HCT116 (cell line): ENCODE measurements at regions not wholly inside any gene's neighbourhood (a gene's known extent, or its start where the extent isn't known, plus 50 kb on each side); places are given as distances from the start of the nearest gene placed in this dataset.
A peak's percentile ranks its signal among the peaks of the same experiment; 100 is the strongest.

Source experiments
- ATAC-seq: fragments of 200-7000 bp; cut with Tn5 transposase; 2 replicates; pipeline ENCODE4 v1.9.1; 2020; ENCODE audit warnings: mild to moderate bottlenecking, moderate library complexity
- BruUV-seq: library from RNA; stranded (reverse); fragments of 400-500 nt; replicated peaks from 2 replicates; lab custom pipeline; 2021; lab: Mats Ljungman, UMichigan
- CTCF ChIA-PET: fragments of 300-600 bp; sonication (Branson Sonifier 250); formaldehyde crosslinking; loops from one replicate; lab custom pipeline; 2021; ENCODE audit warnings: antibody characterized with exemption; lab: Charles Lee
- POLR2A ChIA-PET: fragments of 300-600, 350-600 bp; sonication (Branson Sonifier 250); formaldehyde crosslinking; loops from one replicate; lab custom pipeline; 2021; ENCODE audit warnings: antibody characterized with exemption; lab: Charles Lee
- RAD21 ChIA-PET, 2 experiments: fragments of 300-600 bp; sonication (Branson Sonifier 250); formaldehyde crosslinking; loops; one replicate each; lab custom pipeline; 2023; ENCODE audit warnings: low total read pairs in 2 of 2; ENCODE audit not compliant: uncharacterized antibody in 2 of 2, unreplicated experiment in 2 of 2, low non-redundant PET in 1 of 2; lab: Charles Lee
- DNase-seq: peaks from one replicate; pipeline ENCODE4 v3.0.0-alpha.2; 2010; ENCODE audit warnings: low read depth, low spot score
- H2AFZ ChIP-seq: fragments of 200-600 bp; shearing (Covaris generic), sonication (generic); 2 replicates; pipeline ENCODE4 v1.6.1; 2017; ENCODE audit warnings: low read depth, mixed run types, mixed read lengths, antibody characterized with exemption, low read length; ENCODE audit not compliant: poor library complexity, severe bottlenecking
- H3K27ac ChIP-seq: 2 replicates; pipeline ENCODE4 v1.5.1; 2012; ENCODE audit warnings: low read depth, low read length
- H3K27me3 ChIP-seq: fragments of 200-600 bp; sonication (generic); 2 replicates; pipeline ENCODE4 v1.6.1; 2016; ENCODE audit warnings: mixed run types, low read length, mixed read lengths; ENCODE audit not compliant: insufficient read depth
- H3K36me3 ChIP-seq, 2 experiments: fragments of 200-500 bp in 1 of 2; fragments of 200-600 bp in 1 of 2; sonication (Bioruptor generic) in 1 of 2; sonication (generic) in 1 of 2; 2 replicates each; pipeline versions ENCODE4 v1.5.1 to v1.6.1; 2014 to 2016; ENCODE audit warnings: low read length in 2 of 2, inconsistent platforms in 1 of 2, mixed read lengths in 1 of 2, mixed run types in 1 of 2; ENCODE audit not compliant: insufficient read depth in 2 of 2, control insufficient read depth in 1 of 2
- H3K4me1 ChIP-seq, 2 experiments: fragments of 200-600 bp in 1 of 2; sonication (generic) in 1 of 2; 2 replicates each; pipeline versions ENCODE4 v1.5.1 to v1.6.1; 2012 to 2017; ENCODE audit warnings: low read length in 2 of 2, inconsistent platforms in 1 of 2, mild to moderate bottlenecking in 1 of 2, mixed read lengths in 1 of 2, mixed run types in 1 of 2, moderate library complexity in 1 of 2; ENCODE audit not compliant: insufficient read depth in 2 of 2, control insufficient read depth in 1 of 2
- H3K4me2 ChIP-seq: fragments of 200-600 bp; sonication (generic); 2 replicates; pipeline ENCODE4 v1.6.1; 2017; ENCODE audit warnings: mixed run types, low read length, mixed read lengths
- H3K4me3 ChIP-seq, 2 experiments: fragments of 200-600 bp in 1 of 2; sonication (generic) in 1 of 2; replicated peaks in 1 of 2; 2 replicates each; pipeline ENCODE4 v1.5.1; 2011 to 2016; ENCODE audit warnings: low read length in 2 of 2, control low read depth in 1 of 2, low read depth in 1 of 2, mild to moderate bottlenecking in 1 of 2, mixed read lengths in 1 of 2, mixed run types in 1 of 2
- H3K79me2 ChIP-seq: fragments of 200-600 bp; sonication (generic); 2 replicates; pipeline ENCODE4 v1.6.1; 2017; ENCODE audit warnings: mild to moderate bottlenecking, mixed run types, low read length, moderate library complexity, mixed read lengths; ENCODE audit not compliant: insufficient read depth
- H3K9ac ChIP-seq: fragments of 200-600 bp; sonication (generic); 2 replicates; pipeline ENCODE4 v1.6.1; 2016; ENCODE audit warnings: low read length, mixed read lengths
- H3K9me2 ChIP-seq: fragments of 200-600 bp; sonication (generic), shearing (Covaris generic); 2 replicates; pipeline ENCODE4 v1.6.1; 2017; ENCODE audit warnings: mixed run types, mild to moderate bottlenecking, moderate library complexity; ENCODE audit not compliant: insufficient read depth
- H3K9me3 ChIP-seq, 2 experiments: fragments of 200-500 bp in 1 of 2; fragments of 200-600 bp in 1 of 2; sonication (Bioruptor generic) in 1 of 2; sonication (generic) in 1 of 2; 2 replicates each; pipeline ENCODE4 v1.6.1; 2014 to 2017; ENCODE audit warnings: low read length in 2 of 2, mixed read lengths in 2 of 2, inconsistent platforms in 1 of 2, low read depth in 1 of 2, mild to moderate bottlenecking in 1 of 2, mixed run types in 1 of 2, moderate library complexity in 1 of 2; ENCODE audit not compliant: control insufficient read depth in 1 of 2, insufficient read depth in 1 of 2
- H4K20me1 ChIP-seq: fragments of 200-600 bp; sonication (generic), shearing (Covaris generic); 2 replicates; pipeline ENCODE4 v1.6.1; 2017; ENCODE audit warnings: mixed run types, mild to moderate bottlenecking, moderate library complexity; ENCODE audit not compliant: insufficient read depth
- ATF3 ChIP-seq: IDR thresholded peaks from 2 replicates; pipeline ENCODE4 v1.6.1; 2012
- CBX3 ChIP-seq: IDR thresholded peaks from 2 replicates; pipeline ENCODE4 v1.6.1; 2012; ENCODE audit warnings: low read depth
- CTCF ChIP-seq, 3 experiments: fragments of 200-600 bp in 1 of 3; sonication (generic) in 1 of 3; IDR thresholded peaks in 2 of 3; conservative IDR thresholded peaks in 1 of 3; 2 replicates each; pipeline ENCODE4 v1.5.1; 2012 to 2017; ENCODE audit warnings: low read depth in 2 of 3, low read length in 2 of 3, antibody characterized with exemption in 1 of 3, borderline replicate concordance in 1 of 3, control low read depth in 1 of 3, mild to moderate bottlenecking in 1 of 3, mixed read lengths in 1 of 3, mixed run types in 1 of 3, moderate library complexity in 1 of 3; ENCODE audit not compliant: insufficient read depth in 1 of 3
- EGR1 ChIP-seq: IDR thresholded peaks from 2 replicates; pipeline ENCODE4 v1.6.1; 2012; ENCODE audit warnings: low read depth
- EZH2 ChIP-seq: fragments of 200-600 bp; sonication (generic); IDR thresholded peaks from 2 replicates; pipeline ENCODE4 v1.6.1; 2017; ENCODE audit warnings: antibody characterized with exemption, mixed run types
- EZH2phosphoT487 ChIP-seq: fragments of 200-600 bp; IDR thresholded peaks from 2 replicates; pipeline ENCODE4 v1.6.1; 2018; ENCODE audit warnings: antibody characterized with exemption, borderline replicate concordance
- JUND ChIP-seq: IDR thresholded peaks from 2 replicates; pipeline ENCODE4 v1.6.1; 2012
- POLR2A ChIP-seq: IDR thresholded peaks from 2 replicates; pipeline ENCODE4 v1.7.0; 2011; ENCODE audit warnings: borderline replicate concordance; ENCODE audit not compliant: insufficient read depth, insufficient read length; ENCODE audit errors: extremely low read depth
- POLR2AphosphoS5 ChIP-seq: IDR thresholded peaks from 2 replicates; pipeline ENCODE4 v1.6.1; 2011; ENCODE audit warnings: mild to moderate bottlenecking, low read depth, low read length, moderate library complexity
- RAD21 ChIP-seq: IDR thresholded peaks from 2 replicates; pipeline ENCODE4 v1.6.1; 2012; ENCODE audit warnings: low read depth, mild to moderate bottlenecking
- SIN3A ChIP-seq: IDR thresholded peaks from 2 replicates; pipeline ENCODE4 v1.6.1; 2012; ENCODE audit warnings: low read depth
- YY1 ChIP-seq: IDR thresholded peaks from 2 replicates; pipeline ENCODE4 v1.6.1; 2011; ENCODE audit warnings: low read length, low read depth, moderate library complexity, mild to moderate bottlenecking; ENCODE audit not compliant: insufficient replicate concordance; ENCODE audit errors: extremely low read depth
- ZBTB33 ChIP-seq: IDR thresholded peaks from 2 replicates; pipeline ENCODE4 v1.6.1; 2011; ENCODE audit warnings: mild to moderate bottlenecking, low read length, moderate library complexity; ENCODE audit not compliant: insufficient replicate concordance; ENCODE audit errors: extremely low read depth
- ZNF274 ChIP-seq: fragments of 200-500 bp; sonication (Bioruptor generic); IDR thresholded peaks from 2 replicates; pipeline ENCODE4 v1.6.1; 2014; ENCODE audit warnings: mild to moderate bottlenecking, low read depth, low read length, inconsistent platforms
- intact Hi-C: fragments of 100-400 bp; cut with micrococcal nuclease; formaldehyde crosslinking; loops from 2 replicates; pipeline ENCODE4 v1.10.0; 2022

- H3K27ac ChIP-seq, result no peak overlapping the region
Observed at GRCh38 chr2:136381245-136381644, 263.3 kb upstream of the CXCR4 start.

GRCh38 chr2:136378712-136379595, 261.0 kb upstream of the CXCR4 start:
- ChIA-PET CTCF (interaction anchor here (3.3 to 4.0 kb wide), 2 partner anchors 462 to 465 kb away, joined by 12 to 20 read pairs; no protein-coding TSS in a partner anchor), POLR2A (no interaction called here), RAD21 (no interaction called here)
- H3K9ac ChIP-seq, result no peak overlapping the region
- intact Hi-C loops, result loop anchor here (1.0 to 10.0 kb wide), 2 partner anchors 254 to 463 kb away; no protein-coding TSS in a partner anchor
- H3K4me1 ChIP-seq, result no peaks in the 10 kb centered on the region
- no TSS peak for BruUV-seq
- peak; percentile 92 for ATAC-seq
- H3K27me3 ChIP-seq, result no peaks in the 10 kb centered on the region
- no peak overlapping the region for H3K4me2 ChIP-seq
- no peak overlapping the region for H3K27ac ChIP-seq
- no peaks in the 10 kb centered on the region for H3K36me3 ChIP-seq
- no peaks in the 10 kb centered on the region for H3K9me3 ChIP-seq
- peak; percentile 39 for DNase-seq
- H4K20me1 ChIP-seq, result no peaks in the 10 kb centered on the region
- H3K79me2 ChIP-seq, result no peaks in the 10 kb centered on the region
- H3K9me2 ChIP-seq, result no peaks in the 10 kb centered on the region
- H3K4me3 ChIP-seq, result no peak overlapping the region
- no peak overlapping the region for H2AFZ ChIP-seq
- TF ChIP-seq RAD21, result peak; percentile 96
- no peak for TF ChIP-seq POLR2AphosphoS5
- no peak for TF ChIP-seq POLR2A
- TF ChIP-seq ZBTB33, result no peak
- peak; percentile 82 to 83 (median 83) for TF ChIP-seq CTCF (IDR thresholded peaks at IDR 0.05 in 2 of 3, conservative IDR thresholded peaks at IDR 0.05 in 1 of 3; ENCODE audit: borderline replicate concordance in 1 of 3, insufficient read depth in 1 of 3, low read depth in 2 of 3, low read length in 2 of 3)
- TF ChIP-seq EZH2, result no peak
- TF ChIP-seq YY1, result no peak
- TF ChIP-seq JUND, result no peak
- no peak for TF ChIP-seq EGR1
- TF ChIP-seq SIN3A, result no peak
- TF ChIP-seq ATF3, result no peak
- TF ChIP-seq ZNF274, result no peak
- TF ChIP-seq EZH2phosphoT487, result no peak
- TF ChIP-seq CBX3, result no peak

More at GRCh38 chr2:136381245-136381644, 263.3 kb upstream of the CXCR4 start:
- RAD21 ChIA-PET, result interaction anchor here in 1 of 2 experiments (0.6 kb wide), 1 partner anchor 596 kb away, joined by 5 read pairs; no protein-coding TSS in a partner anchor
- no peaks in the 10 kb centered on the region for H3K9me2 ChIP-seq
- CTCF ChIA-PET, result interaction anchor here (3.3 to 4.0 kb wide), 2 partner anchors 464 to 467 kb away, joined by 12 to 20 read pairs; no protein-coding TSS in a partner anchor
- H3K4me2 ChIP-seq, result no peak overlapping the region
- no peak for TF ChIP-seq RAD21
- intact Hi-C loops, result loop anchor here (5.0 to 10.0 kb wide), 2 partner anchors 566 to 1379 kb away; no protein-coding TSS in a partner anchor
- H3K4me1 ChIP-seq, result no peaks in the 10 kb centered on the region
- no peak overlapping the region for H3K4me3 ChIP-seq
- no peaks in the 10 kb centered on the region for H3K36me3 ChIP-seq
- no peak overlapping the region for H3K9ac ChIP-seq
- no peaks in the 10 kb centered on the region for H3K27me3 ChIP-seq
- no TSS peak for BruUV-seq
- no peak overlapping the region for H2AFZ ChIP-seq
- no peaks in the 10 kb centered on the region for H3K79me2 ChIP-seq
- no peaks in the 10 kb centered on the region for H4K20me1 ChIP-seq
- POLR2A ChIA-PET, result no interaction called here
- DNase-seq, result no peak
- H3K9me3 ChIP-seq, result no peaks in the 10 kb centered on the region
- no peak for ATAC-seq
